PC-3 (cell line): ENCODE measurements at regions not wholly inside any gene's neighbourhood (a gene's known extent, or its start where the extent isn't known, plus 50 kb on each side); places are given as distances from the start of the nearest gene placed in this dataset.

Source experiments
- EZH2 ChIP-seq: fragments of 300-600 bp; sonication (generic); IDR thresholded peaks from one replicate; pipeline ENCODE4 v1.6.1; 2017; ENCODE audit warnings: antibody characterized with exemption, mild to moderate bottlenecking, low read length; ENCODE audit not compliant: unreplicated experiment
- TF ChIP-seq, protein P1 (sequence below): fragments of 300-600 bp; sonication (generic); conservative IDR thresholded peaks from 2 replicates; pipeline ENCODE4 v1.5.1; 2017; ENCODE audit warnings: antibody characterized with exemption, low read depth, mild to moderate bottlenecking, low read length

DNA sequence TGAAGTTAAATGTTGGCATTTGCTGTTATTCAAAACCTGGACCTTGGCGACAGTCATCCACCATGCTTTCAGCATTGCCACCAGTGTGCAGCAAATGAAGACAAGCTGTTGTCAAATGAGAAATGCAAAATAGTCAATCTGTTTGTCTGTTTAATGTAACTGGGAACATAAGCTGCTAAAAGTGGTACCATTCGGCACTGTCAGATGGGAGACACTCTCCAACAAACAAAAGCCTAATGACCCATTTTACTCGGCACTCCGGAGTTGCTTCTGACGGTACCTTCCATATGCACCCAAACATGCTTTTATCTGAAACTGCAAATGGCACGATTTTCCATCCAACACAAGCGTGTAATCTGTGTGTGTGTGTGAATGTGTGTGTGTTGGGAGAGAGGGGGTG lies 297.8 kb downstream of the MAF start:
- TF ChIP-seq, protein P1, sequence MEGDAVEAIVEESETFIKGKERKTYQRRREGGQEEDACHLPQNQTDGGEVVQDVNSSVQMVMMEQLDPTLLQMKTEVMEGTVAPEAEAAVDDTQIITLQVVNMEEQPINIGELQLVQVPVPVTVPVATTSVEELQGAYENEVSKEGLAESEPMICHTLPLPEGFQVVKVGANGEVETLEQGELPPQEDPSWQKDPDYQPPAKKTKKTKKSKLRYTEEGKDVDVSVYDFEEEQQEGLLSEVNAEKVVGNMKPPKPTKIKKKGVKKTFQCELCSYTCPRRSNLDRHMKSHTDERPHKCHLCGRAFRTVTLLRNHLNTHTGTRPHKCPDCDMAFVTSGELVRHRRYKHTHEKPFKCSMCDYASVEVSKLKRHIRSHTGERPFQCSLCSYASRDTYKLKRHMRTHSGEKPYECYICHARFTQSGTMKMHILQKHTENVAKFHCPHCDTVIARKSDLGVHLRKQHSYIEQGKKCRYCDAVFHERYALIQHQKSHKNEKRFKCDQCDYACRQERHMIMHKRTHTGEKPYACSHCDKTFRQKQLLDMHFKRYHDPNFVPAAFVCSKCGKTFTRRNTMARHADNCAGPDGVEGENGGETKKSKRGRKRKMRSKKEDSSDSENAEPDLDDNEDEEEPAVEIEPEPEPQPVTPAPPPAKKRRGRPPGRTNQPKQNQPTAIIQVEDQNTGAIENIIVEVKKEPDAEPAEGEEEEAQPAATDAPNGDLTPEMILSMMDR = no peak
- TF ChIP-seq EZH2 = no peak
